Limb (tissue), 2 donors: ENCODE measurements at regions not wholly inside any gene's neighbourhood (a gene's known extent, or its start where the extent isn't known, plus 50 kb on each side); places are given as distances from the start of the nearest gene placed in this dataset.

Source experiments
- DNase-seq, 2 donors: peaks; one replicate each; pipeline ENCODE4 v3.0.0-alpha.2; 2016; ENCODE audit errors: extremely low spot score in 2 of 2

DNA sequence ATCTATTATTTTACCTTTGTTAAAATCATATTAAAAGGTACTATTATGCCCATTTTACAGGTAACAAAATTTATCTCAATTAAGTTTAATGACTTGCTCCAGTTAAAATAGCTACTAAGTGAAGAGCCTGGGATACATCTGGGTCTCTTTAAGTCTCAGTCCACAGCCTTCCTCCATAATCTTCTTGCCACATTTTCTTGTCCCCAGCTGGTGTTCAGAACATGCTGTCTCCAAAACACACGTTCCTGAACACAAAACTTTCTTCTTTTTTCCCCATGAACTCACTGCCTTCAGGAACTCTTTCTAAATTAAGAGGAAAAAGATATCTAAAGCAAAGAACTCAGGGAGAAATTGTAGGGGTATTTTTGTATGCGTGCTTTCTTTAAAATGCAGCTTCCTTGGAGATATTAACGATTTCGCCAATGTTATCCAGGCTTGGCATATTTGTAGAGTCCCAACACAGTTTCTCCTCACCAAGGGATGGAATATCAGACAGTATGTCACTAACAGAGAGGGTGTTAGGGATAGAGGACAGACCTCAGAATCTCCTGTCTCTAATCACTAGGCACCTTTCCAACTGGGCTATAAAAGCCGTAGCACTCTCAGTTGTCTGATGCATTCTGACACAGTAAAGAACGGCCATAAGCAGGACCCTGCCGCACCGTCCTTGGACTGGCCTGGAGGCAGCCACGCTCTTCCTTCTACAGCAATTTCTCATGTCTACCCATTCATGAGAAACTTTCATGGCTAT, 232.8 kb upstream of the BLID start:
- DNase-seq, result no peak

DNA sequence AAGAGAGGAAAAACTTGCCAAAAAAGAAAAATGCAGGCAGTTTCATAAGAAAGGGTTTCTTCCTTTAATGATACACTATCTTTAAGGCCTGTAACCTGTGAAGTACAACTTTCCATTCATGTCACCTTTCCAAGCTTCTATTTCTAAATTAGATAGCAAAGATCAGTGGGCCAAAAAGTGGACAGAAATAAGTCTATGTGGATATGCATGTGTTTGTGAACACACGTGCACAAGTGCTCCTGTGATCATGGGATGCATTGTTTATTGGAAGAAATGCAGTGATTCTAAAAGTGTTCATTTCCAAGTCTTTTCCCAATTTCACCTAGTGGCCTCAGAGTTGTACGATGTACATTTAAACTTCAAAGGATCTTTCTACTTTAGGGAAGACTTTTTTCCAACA, 230.0 kb upstream of the BLID start:
- no peak for DNase-seq

DNA sequence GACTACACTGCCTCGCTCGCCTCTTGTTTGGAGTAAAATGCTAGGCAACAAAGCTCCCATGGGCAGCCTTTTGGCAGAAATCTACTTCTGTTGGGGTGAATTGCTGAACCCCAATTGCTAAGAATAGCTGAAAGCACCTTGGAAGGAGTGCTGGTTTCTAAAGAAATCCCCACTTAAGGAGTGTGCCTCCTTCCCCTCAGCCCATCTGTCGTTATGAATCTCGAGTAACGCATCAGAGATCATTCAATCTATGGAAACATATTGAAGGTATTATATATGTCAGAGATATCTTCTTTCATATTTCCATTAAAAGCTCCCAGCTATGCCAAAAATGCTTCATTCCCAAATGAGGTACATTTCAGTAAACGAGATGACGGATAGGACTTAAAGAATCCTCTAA, 229.6 kb upstream of the BLID start:
- peak; percentile 67 to 74 for DNase-seq

DNA sequence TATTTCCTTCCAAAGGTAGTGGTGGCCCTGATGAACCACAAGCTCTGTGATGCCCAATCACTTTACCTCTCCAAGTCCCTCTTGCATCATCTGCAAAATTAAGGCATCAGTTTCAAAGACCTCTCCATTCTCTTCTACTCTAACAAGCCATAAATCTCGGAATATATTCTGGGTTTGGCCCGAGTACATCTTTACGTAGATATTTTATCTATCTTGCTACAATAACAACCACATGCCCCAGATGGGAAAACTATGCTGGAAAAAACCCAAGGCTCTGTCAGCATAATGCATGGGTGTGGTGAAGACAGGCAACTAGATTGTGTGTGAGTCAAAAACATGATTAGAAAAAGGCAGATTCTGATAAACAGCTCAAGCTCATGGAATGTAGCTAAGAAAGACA, 228.2 kb upstream of the BLID start:
- DNase-seq, result peak; percentile 48 to 59

DNA sequence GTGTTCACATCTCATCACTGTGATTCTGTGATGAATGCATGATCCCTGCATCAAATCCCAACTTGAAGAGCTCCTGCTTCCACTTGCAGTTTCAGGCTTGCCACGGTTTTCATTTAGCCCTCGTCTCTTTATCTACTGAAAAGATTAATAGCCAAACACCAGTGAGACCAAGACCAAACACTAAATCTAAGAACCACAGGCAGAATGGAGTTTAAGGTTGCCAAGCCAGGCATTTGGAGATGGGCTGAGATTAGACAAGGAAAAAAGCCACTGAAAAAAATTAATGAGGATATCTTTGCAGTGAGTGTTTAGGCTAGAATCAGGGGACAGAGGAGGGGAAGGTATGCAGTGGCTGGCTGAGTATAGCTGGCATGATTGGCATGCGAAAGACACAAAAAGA, 227.2 kb upstream of the BLID start:
- DNase-seq, result no peak

DNA sequence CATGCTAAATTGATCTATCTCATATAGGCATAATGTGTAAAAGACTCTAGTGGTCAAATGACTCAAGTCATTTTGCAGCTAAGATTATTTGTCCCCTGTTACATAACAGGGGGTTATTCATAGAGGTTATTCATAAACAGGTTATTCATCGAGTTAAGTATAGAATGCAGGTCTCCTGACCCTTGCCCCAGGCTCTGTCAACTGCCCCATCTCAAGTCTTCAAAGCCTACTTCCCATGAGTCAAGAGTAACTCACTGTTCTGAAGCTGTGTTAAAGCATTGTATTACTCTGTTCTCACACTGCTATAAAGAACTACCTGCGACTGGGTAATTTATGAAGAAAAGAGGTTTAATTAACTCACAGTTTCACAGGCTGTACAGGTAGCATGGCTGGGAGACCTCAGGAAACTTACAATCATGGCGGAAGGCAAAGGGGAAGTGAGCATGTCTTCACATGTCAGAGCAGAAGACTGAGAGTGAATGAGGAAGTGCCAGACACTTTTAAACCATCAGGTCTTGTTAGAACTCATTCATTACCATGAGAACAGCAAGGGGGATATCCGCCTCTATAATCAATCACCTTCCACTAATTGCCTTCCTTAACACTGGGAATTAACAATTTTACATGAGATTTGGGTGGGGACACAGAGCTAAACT, 226.2 kb upstream of the BLID start:
- DNase-seq, result no peak

DNA sequence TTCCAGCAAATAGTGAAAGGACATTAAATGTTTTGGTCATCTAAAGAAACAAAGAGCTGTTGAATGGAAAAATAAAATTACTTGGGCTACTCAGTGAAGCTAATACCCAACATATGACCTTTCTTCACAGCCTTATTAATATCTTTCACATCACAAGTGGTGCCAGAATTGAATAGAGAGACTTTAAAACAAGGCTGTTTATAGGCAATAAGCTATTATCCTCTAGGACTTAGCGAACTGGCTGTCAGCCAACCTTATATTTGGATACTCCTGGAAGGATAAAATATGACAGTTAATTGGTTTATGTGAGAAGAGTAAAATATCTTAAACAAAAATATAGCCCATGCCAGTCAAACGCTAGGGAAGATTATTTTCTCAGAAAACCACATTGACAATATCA, 225.5 kb upstream of the BLID start:
- no peak for DNase-seq

DNA sequence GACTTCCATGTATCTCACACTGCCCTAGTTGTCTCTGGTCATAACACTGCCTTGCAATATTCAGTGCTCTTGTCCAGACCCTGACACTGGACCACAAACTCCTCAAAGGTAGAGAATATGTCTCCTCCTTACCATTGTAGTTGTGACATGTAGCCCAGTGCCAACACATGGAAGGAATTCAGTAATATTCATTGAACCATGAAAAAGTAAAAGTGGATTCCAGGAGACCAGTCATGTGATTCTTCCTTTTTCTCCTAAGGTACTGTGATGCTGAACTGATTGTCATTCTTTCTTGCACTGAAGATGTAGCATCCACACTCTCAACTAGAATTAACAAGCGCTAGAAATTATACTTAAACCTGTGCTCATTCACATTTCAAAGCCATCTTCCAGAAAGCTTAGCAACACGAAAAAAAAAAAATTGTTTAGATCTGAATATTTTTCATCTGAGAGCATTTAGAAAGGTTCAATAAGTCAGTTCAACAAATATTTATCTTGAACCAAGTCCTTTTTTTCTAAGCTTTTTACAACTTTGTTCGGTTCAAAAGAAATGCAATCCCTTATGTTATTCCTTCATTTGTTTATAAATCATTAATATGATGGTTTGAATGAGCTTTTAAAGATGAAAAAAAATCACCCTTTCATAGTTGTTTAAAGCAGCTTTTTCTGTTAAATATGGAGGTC, 224.7 kb upstream of the BLID start:
- no peak for DNase-seq

DNA sequence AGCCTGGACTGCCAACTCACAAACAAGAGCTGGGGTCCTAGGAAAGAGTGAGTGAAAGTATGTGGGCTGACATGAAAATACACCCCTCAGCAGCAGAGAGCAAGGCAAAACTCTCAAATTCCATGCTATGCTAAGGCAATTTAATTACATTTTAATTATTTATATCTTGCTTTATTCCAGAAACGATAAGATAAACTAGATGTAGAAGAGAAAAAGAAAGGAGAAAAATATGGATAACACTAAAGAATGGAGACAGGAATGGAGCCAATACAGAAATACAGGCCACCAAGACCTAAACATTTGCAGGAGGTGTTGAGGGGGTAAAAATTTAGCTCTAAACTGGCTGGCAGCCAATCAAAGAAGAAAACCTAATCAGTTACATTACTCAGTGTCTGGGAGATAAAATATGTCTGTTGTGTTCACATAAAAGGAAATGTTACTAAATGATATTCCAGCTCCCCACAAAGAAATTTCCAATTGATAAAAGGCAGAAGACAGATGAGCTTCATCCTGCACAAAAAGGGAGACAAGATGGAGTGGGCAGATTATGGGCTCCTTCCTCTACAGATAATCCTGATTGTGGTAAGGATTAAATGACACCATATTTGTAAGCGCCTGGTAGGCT, 223.5 kb upstream of the BLID start:
- DNase-seq, result no peak

DNA sequence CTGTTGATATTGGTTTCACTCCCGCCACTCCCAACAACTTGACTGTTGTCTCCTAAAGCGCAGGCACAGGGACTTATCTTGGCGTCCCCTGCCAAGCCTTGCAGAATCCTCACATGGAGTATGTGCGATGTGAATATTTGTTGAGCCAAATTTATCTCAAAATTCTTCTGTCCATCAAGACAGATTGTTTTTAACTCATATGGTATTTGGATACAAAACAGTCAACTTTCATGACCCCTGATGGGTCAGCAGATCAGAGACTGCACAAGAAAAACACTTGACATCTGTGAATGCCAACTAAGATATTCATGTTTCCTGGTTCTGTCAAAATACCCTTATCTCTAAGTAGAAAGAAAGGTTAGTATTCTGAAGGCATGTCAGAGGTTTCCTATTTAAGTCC, 221.7 kb upstream of the BLID start:
- no peak for DNase-seq

DNA sequence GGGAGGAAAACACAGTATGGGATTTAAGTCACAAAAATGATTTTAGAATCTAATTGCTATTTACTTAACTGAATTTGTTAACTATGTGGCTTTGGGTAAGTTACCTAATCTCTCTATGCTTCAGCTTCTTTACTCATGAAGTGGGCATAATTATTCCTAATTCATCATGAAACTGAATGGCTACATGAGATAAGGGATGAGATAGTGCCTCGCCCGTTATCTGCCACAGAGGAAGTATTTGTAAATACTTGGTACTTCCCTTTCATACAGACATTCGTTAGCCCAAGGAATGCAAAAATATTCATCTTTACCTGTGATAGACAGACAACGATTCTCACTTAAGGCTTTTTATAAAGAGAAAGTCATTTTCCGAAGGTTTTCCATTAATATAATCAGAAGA, 221.2 kb upstream of the BLID start:
- DNase-seq, result no peak

DNA sequence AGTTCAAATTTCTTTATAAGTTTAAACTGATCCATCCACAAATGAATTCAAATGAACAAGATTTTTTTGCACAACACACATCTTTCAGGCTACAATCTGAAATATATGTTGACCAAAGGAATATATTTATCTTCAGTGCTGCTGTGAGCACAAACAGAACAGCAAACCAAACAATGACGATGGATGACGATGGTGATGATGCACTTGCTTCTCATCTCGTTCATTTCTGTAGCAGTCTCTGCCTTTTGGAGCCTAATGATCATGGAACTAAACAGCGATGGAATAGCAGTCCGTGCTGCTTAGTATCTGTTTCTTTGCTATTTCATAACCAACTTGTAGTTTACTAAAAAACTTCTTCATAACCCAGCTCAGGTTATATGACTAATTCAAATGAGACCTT, 220.7 kb upstream of the BLID start:
- DNase-seq, result no peak

DNA sequence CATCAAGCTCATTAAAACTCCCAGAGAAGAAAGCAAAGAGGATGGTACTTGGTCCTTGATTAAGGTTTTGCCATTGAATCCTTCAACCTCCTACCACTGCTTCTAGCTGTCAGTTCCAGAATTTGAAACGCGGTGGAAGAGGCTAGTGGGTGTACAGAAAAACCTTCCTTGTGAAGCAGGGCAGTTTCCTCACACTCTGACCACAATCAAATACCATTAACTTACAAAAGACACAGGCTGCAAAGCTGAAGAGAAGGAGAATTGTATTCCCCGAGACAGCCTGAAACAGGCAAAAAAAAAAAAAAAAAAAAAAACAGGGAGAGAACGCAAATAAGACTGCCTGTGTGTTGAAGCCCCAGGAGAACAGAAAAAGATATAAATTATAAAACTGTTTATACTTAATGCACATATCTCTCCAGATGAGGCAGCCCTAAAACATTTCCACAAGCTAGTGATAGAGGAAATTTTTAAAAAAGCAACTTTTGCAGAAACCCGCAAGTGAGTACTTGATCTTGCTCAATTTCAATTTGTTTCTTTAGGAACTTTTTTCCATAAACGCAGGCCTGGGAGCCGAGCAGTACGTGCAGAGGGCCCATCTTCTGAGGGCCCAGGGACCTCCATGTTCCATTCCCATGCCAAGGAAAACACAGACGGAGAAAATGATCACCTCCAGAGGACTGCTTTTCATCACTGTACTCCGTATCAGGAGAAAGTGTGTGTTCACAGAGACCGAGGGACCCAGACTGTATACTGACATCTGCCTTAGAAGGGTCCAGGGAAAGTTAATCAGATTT, 218.7 kb upstream of the BLID start:
- DNase-seq, result peak in 1 of 2 donors; percentile 63

DNA sequence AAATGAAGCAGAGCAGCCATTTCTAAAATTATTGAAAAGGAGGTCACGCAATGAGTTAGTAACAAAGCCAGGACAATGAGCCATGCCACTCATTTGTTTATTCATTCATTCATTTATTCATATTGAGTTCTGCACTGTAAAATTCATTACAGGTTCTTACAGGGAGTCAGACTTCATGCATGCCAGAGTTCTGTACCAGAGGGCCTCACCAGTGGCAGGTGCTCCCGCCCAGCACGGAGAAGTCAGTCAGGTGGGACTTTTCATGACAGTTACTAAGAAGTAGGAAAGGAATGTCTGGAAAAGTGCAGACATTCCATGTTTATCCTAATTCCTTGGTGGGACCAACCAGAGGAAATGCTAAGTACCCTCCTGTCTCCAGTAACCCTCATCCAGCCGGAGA, 217.5 kb upstream of the BLID start:
- DNase-seq, result no peak

DNA sequence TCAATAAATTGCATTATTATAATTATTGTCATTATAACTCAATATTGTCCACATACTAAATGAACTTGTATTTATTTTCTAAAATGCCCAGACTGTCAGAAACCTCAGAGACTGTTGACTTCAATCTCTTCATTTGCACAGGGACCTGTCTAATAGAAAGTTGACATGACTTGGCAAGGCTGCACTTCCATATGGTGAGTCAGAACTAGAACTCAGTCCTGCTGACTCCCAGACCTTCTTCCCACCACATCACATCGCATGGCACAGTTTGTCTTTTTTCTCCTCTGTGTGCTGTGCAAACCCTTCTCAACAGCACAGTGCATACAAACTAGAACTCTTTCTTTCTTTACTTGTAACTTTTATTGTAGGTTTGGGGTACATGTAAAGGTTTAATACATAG, 215.1 kb upstream of the BLID start:
- DNase-seq, result no peak

DNA sequence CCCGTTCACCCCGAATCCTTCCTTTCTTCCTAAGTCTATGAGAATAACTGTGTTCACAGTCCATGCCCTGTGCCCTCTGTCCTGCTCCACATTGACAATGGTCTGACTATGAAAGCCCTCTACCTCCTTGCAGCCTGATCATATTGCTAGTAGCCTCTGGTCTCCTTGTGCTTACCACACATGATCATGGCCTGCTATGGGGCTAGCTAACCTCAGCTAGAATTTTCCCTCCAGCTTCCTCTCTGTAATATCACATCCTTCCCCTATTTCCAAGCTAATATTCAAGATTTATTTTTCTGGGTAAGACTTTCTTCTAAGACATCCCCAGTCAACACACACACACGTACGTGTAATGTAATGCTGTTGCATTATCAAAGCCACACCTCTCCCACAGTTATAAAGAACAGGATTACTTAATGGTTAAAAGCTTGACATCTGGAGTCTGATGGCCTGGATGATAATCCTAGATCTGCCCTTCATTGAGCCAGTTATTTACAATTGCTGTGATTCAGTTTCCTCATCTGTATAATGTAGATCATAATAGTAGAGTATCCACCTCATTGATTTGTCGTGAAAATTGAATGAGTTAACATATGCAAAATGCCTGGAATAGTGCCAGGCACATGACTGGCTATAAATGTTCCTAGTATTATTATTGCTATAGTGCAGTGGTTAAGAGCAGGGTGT, 214.4 kb upstream of the BLID start:
- no peak for DNase-seq

DNA sequence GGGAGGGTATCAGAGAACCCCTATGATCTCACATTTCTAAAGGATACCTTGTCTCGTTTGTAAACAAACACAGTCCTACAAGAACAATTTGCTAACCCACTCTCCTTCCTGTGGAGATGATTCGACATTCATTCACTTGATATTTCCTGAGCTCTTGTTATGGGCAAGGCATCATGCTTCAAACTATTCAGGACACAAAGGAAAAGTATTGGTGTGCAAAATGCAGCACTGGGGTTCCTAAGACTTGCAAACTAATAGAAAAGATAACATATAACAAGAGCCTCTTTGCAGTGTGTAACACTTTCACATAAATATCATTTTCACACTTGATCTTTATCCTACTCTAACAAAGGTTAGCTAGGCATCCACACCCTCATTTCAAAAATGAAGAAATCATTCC, 211.5 kb upstream of the BLID start:
- no peak for DNase-seq

DNA sequence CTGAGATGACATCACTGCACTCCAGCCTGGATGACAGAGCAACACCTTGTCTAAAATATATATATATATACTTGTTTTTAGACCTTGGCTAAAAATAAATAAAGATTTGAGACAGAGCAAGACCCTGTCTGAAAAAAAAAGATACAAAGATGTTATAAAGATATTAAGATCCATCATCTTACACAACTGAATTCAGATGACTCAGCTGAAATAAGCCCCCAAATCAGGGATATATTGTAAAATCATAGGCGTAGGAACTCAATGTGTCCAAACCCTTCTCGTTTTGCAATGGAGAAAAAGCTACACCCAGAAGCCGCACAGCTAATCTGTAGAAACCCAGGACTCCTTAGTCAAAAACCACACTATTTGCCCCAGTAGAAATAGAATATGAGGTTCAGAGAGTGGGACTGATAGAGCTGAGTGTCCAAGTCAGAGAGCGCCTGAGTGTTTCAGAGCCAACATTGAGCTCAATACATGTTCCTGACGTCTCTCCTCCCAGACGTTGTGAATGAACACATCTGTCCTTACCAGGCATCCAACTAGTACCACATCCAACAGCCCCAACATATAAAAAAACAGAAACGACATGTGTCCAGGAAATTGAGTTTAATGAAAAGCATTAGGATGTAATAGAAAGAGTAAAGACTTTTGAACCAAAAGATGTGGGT, 207.9 kb upstream of the BLID start:
- DNase-seq, result no peak

DNA sequence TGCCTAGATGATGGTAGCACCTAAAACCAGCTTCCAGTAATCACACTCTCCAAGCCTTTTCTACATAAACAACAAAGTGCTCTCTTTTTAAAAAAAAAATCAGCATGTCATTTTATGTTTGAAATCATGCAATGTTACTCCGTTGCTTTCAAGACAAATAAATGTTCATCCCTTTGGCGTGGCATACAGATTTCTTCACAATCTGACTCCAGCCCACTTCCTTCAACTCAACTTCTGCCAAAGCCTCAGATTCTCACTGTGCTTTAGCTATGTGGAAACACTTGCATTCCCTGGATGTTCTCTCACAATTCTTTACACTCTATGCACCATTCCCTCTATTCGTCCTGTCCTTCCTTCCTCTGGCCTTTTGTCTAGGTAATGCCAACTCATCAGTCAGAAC, 206.3 kb upstream of the BLID start:
- no peak for DNase-seq

DNA sequence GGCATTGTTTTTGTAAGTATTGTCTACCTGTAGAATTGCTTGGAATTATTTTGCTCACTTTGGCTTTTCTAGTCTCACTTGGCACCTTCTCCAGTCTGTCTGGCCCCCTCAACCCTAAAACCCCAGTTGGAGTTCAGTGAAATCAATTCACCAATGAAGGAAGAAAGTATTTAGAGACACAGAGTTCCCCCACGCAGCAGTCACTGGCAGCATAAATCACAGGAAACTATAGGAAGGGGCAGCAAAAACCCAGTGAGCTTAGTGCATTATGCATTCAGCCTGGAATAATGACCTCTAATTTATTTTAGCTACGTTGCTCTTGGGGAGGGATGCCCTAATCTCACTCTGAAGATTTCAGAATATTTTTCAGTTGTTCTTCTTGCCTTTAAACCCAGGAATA, 204.7 kb upstream of the BLID start:
- DNase-seq, result no peak
